ENCODE measurements at regions not wholly inside any gene's neighbourhood (a gene's known extent, or its start where the extent isn't known, plus 50 kb on each side); places are given as distances from the start of the nearest gene placed in this dataset.

DNA sequence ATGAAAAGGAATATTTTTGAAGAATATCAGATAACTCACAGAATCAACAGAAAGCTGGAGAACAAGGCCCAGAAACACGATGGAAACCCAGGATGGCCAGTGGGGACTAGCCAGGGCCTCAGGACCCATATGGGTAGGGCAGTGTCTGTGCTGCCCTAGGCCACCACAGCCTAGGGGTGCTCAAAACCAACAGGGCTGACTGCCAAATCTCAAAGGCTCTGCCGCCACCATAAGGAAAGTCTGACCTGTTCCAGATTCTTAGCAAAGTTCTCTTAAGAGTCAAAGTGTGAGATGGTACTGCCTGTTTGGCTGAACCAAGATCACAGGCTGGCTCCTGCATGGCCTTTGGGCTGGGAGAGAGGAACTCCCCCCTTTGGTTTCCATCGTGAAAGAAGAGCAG, 164.7 kb upstream of the CTTNBP2NL start:
- DNase-seq, result no peak

DNA sequence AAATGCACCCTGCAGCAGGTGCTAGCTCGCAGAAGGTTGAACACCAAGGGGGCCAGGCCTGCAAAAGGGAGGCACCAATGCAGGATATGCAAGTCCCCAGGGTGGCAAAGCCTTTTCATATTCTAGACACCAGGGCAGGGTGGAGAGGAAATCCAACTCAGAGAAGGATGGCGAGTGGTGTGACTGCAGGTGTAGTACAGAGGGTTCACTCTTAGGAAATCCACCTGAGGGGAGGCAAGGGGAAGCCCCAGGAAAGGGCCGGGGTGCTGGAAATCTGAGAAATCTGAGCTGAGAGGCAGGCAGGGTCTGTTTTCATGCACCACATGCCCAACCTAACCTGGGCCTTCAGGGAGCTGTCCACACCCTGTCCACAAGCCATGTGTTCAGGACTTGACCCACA, 163.2 kb upstream of the CTTNBP2NL start:
- DNase-seq, result no peak

DNA sequence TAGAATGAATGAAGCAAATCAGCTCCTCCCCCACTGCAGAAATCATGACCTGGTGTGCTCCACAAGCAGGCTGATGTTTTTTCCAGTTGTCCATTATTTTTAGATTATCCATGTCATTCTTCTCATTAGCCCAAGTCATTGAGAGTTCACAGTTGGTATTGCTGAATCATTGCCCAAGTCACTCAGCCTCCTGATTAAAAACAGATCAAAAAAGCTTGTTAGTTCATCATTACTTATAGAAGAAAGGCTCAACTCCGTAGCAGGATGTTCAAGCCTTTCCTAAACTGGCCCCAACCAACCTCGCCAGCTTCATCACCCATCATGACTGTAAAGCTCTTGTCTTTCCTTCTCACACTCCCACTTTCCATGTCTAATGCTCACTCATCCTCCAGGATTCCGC, 161.3 kb upstream of the CTTNBP2NL start:
- no peak for DNase-seq

DNA sequence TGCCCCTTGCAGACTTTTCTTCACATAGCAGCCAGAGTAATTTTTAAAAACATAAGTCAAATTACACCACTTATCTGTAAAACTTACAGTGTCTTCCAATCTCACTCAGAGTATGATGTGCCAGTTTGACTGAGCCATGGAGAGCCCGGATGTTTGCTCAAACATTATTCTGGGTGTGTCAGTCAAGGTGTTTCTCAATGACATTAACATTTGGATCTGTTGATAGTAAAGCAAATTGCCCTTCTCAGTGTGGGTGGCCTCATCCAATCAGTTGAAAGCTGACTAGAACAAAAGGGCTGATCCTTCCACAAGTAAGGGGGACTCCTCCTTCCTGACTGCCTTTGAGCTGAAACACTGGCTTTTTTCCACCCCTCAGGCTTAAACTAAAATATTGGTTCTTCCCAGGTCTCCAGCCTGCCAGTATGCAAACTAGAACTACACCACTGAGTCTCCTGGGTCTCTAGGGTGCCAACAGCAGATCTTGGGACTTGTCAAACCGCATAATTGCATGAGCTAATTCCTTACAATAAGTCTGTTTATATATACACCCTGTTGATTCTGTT, 157.9 kb upstream of the CTTNBP2NL start:
- no peak for DNase-seq

DNA sequence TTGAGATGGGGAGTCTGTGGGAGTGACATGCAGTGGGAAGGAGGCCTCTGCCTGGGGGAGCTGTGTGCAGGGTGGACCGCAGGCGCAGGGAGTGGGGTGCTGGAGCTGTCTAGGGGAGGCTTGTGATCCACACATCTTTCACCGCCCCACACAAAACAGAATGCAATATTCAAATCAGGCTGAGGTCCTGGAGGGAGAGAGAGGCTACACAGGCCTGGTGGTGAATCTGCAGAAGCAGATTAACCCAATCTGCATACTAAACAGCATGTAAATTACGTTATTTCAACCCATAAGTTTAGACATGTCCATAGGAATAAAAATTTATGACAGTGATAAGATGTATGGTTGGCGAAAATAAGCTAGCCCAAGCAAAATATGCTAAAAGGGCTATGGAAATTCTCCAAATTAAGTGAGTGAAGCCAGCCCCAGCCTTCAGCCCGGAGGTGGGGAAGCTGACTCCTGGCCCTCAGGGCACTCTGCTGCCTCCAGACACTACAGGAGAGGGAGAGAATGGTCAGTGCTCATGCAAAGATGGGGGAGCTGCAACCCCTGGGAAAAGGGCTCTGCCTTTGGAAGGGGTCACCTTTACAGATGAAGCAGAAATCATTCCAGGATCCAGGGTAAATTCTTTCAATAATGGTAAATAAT, 156.2 kb upstream of the CTTNBP2NL start:
- no peak for DNase-seq

DNA sequence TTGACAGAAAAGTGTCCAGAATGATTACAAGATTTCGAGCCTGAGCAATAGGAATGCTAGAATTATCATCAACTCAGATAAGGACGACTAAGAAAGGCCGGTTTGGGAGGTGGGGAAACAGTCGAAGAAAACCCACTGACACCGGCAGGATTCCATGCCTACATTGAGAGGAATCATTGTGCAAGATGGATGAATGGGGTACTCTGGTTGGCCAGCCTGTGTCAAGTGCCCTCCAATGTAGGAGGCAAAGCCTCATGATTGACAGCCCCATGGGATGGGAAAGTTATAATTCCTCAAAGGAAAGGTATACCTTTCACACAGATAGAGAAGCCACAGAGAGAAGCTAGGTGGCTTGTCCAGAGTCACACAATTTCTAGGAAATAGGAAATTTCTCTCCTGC, 153.5 kb upstream of the CTTNBP2NL start:
- no peak for DNase-seq

DNA sequence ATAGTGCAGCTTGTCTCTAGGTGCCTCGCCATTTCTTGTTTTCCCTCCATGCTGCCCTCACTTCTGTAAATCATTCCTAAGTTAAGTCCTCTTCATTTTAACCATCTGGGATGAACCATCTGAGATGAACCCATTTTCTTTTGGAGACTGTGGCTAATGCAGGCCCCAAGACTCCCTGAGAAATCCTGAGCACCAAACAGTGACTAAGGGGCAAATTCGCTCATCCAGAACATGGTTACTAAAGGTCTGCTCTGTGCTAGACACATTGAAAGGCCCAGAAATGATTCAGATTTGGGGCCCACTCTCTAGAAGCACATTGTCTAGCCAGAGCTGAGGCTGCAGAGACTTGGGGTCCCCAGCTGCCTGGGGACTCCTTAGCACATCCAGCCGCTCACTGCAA, 151.9 kb upstream of the CTTNBP2NL start:
- no peak for DNase-seq

DNA sequence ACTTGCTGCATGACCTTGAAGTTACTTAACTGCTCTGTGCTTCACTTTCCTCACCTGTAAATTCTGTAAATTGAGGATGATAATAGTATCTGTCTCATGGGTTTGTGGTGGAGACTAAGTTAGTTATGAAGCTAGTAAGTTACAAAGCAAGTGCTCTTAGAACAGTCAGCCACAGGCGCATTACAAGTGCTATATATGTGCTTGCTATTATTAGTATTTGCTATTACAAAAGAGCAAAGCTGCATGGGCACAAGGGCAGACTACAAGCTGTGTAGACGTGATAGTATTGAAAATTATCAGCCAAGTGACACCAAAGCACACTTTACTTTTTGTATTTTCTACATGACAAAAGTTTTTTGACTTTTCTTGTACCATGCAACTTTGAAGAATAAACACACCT, 150.9 kb upstream of the CTTNBP2NL start:
- no peak for DNase-seq

DNA sequence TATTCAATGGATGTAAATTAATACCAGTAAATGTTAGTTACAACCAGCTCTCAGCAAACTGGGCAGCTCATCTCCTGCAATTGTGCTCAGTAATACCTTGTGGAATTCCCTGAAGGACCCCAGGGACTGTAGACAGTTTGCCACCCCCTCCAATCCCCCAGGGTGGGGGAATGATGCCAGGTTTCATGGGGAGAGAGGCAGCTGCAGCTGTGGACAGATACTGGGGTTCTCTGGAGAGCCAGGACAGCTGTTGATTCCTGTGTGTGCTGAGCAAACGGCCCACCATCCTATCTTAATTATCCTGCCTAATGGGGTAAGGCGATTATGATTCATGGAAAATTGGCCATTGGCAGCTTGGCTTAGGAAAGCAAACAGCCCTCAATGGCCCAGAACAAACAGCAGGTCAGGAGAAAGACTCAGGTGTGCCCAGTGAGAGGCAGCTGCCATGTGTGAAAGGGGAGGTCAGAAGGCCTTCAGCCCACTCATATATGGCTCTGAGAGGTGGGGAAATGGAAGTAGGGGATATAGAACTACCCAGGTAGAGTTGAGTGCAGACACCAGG, 148.9 kb upstream of the CTTNBP2NL start:
- no peak for DNase-seq

DNA sequence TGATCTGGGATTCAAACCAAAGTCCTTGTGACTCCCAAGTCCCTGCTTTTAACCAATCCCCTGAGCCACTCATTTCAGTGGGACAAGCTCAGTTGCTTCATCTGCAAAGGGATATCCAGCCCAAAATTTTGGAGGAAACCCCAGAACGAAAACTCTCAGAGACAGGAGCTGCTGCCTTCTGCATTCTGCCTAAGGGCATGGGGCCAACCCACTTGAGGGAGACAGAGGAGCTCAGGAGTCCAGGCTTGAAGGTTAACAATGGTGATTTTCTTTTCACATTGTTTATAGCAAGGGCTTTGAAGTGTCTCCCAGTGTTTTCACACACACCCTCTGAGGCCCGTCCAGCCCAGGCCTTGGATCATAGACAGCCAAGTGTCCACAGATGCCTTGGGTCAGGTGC, 148.1 kb upstream of the CTTNBP2NL start:
- DNase-seq, result no peak

DNA sequence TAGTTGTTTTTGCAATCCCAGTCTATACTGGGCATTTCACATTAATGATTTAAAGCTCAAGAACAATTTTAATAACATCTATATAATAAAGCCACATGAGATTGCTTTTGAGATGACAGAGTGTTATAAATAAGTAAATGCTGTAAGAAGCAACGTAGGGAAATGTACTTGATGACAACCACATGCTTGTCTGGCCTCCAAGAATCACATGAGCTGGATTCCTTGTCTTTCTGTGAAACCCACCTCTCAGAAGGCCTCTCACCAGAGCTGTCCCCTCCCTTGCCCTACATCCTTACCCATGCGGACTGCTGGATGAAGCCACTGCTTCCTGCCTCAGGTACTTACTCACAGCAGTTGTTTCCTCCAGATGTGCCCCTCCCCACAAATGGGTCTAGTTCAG, 145.1 kb upstream of the CTTNBP2NL start:
- DNase-seq, result no peak

DNA sequence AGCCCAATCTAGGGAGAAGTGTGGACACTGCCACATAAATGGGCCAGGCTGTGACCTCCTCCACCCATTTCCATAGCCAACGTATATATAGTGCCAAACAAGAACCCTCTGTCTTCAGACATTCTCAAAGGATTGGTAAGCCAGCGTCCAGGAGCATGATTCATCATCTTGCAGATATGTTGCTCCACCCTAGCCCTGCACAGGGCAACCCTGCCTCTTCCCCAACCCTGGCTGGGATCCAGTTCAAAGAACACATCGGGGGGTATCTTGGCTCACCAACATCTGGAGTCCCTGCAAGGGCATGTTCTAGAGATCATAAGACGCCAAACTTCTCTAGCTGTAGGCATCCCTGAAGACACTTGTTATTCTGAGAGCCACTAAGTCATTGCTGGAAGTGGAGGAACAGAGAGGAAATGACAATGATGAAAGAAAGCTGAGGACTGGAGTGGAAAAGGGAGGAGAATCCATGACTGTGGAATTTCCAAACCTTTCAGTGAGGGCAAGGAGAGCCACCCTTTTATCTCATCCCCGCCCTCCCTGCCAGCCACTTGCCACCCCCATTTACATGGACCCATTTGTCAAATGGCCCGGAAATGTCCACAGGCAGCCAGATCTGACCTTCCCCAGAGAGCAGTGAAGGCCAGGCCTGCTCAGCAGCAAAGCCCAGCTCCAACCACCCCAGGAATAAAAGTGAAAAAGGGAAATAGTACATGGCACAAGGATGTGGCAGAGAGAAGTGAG, 144.1 kb upstream of the CTTNBP2NL start:
- DNase-seq, result no peak

DNA sequence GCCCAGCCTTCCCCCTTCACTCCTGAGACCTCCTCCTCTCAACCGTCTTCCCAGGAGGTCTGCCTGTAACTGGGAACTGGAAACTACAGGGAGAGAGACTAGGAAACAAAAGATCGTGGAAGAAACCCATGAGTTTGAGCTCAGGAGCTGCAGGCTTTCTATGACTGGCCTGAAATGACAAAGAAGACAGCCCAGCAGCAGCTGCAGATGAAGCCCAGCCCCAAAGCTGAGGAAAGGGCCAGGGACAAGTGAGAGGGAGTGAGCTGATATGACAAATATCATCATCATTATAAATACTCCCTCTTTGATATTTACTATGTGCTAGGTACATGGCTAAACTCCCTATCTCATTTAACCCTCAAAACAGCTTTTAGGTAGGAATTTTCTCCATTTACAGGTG, 142.6 kb upstream of the CTTNBP2NL start:
- no peak for DNase-seq

DNA sequence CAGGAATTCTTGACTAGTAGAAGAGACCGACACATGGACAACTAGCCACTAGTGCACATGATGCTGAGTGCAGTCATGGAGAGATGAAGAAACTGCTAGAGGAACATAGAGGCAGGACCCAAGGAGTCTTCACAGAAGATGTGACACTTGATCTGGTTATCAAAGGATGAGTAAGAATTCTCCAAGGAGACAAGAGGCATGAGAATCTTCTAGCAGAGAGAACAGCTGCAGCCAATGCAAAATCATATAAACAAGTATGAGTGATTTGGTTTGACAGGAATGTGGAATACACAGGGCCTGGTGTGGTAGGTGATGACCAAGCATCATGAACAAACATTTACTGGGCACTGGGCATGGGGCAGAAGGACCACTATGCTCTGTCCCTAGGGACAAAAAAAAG, 140.9 kb upstream of the CTTNBP2NL start:
- DNase-seq, result no peak

DNA sequence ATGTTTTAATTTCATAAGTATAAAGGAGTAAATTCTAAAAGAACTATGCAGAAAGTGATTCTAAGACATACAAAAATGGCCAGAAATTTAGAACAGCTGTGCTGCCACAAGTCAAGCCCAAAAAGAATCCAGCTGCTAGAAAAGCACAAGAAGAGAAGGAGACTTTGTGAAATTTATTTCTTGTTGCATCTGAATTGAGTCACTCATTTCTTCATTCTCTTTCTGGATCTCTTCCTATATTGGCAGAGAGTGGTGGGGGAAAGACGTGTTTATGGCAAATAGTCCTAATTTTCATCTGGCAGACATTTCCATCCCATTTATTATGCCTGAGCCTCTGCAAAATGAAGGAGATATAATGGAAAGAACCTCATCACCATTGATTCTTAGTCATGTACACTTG, 139.6 kb upstream of the CTTNBP2NL start:
- no peak for DNase-seq

DNA sequence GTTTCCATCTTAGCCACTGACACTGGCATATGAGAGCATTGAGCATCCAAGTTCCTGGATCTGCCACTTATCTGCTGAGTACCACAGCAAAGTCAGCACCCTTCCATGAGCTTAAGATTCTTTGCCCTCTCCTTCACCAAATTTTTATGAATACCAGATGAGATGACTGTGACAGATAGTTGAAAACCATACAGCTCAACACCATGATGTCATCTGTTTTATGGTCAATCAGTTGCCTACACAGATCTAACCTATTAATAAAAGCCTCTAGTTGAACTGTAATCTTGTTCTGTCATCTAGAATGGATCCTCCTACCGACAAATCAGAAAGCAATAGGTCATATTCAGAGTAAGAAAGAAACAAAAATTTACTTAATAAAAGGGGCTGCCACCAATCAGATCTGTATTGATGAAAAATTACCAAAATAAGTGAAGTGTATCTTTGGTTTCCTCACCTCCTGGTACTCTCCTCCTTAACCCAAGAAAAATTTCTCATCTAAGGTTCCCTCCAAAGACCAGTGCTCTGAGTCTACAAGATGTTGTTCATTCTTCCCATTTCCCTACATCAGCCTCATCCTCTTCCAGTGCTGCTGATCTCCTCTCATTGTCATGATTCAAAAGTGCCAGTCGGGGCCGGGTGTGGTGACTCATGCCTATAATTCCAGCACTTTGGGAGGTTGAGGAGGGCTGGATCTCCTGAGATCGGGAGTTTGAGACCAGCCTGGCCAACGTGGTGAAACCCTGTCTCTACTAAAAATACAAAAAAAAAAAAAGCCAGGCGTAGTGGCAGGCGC, 138.8 kb upstream of the CTTNBP2NL start:
- DNase-seq, result no peak

DNA sequence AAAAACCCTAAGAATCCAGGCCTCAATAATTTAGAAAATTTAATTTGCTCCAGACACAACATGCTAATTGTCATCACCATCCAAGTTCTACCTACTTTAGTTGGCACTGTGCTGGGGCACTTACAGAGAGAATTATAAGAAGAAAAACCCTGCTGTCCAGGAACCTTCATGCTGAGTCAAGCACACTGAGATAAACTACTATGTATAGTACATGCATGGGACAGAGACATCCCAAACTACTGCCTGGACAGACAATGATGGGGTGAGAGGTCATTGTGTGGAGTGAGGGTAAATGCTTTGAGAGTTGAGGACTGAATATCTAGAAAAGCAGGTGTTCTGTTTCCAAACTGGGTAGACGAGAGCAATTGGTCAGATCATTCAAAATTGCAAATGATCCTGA, 135.3 kb upstream of the CTTNBP2NL start:
- no peak for DNase-seq

DNA sequence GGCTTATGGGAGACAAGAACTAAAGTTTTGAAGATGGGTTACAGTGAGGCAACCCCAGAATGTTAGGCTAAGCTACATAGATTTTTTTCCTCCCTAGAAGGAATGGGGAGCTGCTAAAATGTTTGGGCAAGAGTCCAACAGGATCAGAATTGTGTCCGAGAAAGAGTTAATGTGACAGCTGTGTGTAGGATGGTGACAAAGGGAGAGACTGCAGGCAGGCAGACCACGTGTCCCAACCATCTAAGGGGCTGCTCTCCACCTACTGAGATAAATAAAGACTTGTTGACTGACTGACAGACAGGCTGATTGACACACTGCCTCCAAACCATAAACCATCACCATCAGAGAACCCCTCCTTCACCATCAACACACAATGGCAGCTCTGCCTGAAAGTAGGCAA, 133.7 kb upstream of the CTTNBP2NL start:
- no peak for DNase-seq

DNA sequence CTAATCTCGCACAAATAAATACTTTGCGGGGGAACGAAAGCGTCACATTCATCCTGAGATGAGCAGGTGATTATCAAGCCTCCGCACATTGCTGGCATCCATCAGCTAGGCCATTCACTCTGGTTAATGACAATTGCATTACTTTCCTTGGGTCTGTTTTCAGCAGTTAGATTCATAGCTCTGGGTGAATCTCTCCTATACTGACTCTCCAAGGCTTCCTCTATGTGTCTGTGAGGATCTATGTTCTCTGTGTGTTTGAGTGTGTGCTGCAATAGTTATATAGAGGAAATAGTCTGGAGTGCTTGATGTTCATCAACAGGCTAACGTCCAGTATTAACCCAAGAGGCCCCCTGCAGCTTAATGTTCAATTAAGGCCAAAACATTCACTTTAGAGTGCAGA, 133.0 kb upstream of the CTTNBP2NL start:
- no peak for DNase-seq

DNA sequence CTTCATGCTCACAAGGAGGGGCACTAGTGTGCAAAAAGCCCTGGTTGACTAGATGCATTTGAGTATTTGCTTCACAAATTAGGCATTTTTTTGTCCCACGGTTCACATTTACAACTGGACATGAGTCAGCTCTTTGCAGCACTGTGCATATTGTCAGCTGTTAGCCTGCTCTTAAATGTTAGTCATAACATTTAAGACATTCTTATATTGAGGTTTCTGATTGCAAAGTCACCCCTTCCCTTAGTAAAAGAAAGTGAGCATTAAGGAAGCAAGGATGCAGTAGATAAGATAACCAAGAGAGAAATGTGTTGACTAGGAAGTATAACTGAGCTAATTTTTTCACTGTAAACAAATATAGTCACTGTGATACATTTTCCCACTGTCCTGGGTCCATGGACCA, 132.6 kb upstream of the CTTNBP2NL start:
- DNase-seq, result no peak

DNA sequence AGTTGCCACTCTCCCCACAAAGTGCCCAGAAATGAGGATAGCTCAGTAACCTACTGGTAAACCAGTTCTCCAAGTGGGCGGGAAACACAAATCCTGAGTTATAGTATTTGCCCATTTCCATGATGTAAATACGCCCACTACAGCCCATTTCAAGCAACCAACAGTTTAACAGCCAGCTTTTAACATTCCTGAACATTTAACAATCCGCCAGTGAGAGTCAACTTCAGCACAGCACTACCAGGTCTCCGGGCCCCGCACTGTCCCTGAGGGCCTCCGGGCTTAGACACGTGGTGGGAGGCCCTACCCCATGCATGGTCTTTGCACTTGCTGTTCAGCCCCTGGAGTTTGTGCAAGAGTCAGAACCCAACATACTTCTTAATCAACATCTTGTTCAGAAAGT, 132.0 kb upstream of the CTTNBP2NL start:
- no peak for DNase-seq

DNA sequence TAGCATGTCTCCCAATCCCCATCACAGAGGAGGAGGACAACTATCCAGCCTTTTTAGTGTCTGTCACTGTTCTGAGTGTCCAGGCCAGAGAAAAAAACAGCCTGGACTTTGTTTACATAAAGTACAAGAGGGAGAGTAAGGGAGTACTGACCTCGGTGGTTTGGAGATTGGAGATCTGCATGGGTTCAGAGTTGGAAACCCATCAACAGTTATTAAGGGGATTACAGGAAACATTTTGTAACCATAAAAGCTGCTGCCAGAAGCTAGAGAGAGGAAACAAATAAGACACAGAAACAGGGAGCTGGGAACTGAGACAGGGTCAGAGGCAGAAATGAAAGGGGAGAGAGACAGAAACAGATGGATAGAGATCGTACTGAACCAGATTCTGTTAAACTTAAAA, 131.5 kb upstream of the CTTNBP2NL start:
- DNase-seq, result no peak

DNA sequence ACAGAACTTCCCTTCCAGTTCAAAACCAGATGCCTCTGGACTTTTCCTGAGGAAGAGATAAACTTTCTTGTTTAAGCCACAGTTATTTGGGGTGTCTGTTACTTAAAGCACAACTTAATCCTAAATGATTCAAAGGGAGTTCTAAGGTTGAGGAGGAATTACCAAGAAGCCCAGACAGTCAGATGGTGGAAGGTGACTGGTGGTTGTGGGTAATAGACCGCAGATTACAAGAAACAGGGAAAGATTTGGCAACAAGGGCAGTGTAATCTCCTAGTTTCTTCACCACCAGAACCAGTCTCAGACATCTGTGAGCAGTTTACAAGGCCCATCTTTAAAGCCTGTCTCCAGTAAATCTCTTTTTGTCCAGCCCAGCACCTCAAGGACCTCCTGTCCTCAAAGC, 130.1 kb upstream of the CTTNBP2NL start:
- no peak for DNase-seq

DNA sequence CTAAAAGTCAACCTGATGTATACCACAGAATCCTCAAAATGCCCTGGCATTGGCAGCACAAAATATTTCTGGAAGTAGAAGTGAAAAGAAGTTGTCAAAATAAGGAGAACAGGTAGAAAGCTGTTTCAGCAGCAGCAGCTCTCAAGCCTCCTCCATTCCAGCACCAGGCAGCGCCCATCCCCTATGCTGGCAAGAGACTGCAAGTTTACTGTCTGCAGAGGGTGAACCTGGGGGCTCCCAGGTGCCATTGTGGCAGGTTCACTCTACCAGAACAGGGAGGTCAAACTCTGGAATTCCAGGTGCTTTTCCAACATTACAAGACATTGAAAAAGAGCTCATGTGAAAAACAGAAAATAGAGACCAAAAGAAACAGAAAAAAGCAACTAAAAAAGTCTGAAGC, 128.8 kb upstream of the CTTNBP2NL start:
- DNase-seq, result no peak
